ENCODE measurements at regions not wholly inside any gene's neighbourhood (a gene's known extent, or its start where the extent isn't known, plus 50 kb on each side); places are given as distances from the start of the nearest gene placed in this dataset.

DNA sequence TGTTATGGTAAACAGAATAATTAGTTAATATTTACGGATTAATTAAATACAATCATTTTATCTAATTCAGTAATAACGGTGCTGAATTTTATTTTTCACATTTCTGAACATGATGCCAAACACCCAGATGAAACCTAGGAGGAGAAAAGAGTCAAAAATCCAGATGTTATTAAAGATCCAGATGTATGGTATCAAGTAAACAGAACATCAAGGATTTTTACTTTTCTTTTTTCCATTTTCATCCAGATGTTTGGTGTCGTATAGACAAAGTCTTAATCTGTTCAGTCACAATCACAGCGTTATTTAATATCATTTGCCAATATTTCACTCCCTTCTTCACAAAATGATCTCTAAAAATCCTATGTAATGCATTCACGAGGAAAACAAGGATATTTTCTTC, 64.0 kb upstream of the NR2F2 start:
- TF ChIP-seq, protein P1, sequence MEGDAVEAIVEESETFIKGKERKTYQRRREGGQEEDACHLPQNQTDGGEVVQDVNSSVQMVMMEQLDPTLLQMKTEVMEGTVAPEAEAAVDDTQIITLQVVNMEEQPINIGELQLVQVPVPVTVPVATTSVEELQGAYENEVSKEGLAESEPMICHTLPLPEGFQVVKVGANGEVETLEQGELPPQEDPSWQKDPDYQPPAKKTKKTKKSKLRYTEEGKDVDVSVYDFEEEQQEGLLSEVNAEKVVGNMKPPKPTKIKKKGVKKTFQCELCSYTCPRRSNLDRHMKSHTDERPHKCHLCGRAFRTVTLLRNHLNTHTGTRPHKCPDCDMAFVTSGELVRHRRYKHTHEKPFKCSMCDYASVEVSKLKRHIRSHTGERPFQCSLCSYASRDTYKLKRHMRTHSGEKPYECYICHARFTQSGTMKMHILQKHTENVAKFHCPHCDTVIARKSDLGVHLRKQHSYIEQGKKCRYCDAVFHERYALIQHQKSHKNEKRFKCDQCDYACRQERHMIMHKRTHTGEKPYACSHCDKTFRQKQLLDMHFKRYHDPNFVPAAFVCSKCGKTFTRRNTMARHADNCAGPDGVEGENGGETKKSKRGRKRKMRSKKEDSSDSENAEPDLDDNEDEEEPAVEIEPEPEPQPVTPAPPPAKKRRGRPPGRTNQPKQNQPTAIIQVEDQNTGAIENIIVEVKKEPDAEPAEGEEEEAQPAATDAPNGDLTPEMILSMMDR (IDR thresholded peaks at IDR 0.05) = no peak
- no peak for TF ChIP-seq POLR2A (IDR thresholded peaks at IDR 0.05)
